Daoy (cell line): ENCODE measurements at regions not wholly inside any gene's neighbourhood (a gene's known extent, or its start where the extent isn't known, plus 50 kb on each side); places are given as distances from the start of the nearest gene placed in this dataset.
"Not testable (repeated sequence)": the region's sequence is repeated elsewhere in the genome, so short reads cannot be mapped to it uniquely, and the experiment has no call there.

Experiments used
- DNase-seq: peaks from one replicate; pipeline ENCODE4 v3.0.0-alpha.2; 2015; ENCODE audit warnings: low read depth

DNA sequence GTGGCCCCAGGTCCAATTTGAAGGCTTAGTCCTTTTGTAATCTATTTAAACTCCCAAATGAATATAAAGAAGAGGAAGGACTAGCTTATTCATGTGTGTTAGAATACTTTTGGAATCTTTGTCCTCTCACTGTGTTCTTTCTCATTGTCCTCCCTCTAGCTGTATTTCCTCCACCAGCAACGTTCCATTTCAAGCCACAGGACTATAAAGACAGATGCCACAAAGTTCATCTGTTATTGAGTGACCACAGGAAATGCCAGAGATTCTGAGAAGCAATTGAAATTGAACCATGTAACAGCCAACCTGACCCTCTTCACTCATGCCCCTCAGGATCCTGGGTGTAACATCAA is 336.6 kb upstream of the API5 start:
- DNase-seq = no peak

DNA sequence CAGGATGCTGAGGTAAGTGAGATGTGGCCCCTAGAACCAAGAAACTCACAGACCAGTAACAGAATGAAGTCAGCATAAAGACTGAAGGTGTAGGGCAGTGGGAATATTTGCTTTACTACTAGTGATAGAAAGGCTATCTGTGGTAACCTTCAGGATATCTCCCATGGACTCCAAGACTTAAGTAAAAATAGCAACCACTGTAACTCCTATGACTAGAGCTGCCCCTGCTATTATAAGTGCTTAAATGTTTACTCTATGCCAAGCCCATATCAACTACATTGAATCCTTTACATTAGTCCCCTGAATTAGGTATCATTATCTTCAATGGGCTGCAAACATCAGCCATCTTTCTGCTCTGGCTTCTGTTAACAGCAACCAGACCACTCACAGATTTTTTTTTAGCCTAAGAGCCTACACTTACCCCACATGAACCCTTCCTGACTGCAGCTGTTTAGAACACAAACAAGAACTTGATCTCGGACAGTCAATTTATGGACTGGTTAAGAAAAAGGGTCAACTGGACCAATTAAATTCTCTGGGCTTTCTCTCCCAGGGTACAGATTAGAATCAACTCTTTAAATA is 335.1 kb upstream of the API5 start:
- no peak for DNase-seq

DNA sequence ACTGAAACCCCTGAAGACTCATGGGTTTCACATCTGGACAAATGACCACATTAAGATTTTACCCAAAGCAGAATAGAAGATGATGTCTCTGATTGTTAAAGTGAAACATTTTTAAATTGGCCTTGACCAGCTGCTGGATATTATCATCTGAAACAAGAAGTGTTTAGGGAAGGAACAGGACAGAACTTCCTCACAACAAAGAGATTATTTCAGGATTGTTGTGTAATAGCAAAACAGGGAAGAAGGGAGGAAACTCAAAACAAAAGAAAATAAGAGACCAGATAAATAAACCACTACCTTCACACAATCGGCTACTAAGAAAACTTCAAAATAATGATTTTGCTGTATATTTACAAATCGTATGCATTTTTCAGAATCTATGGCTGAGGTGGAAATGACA is 319.2 kb upstream of the API5 start:
- DNase-seq = no peak

DNA sequence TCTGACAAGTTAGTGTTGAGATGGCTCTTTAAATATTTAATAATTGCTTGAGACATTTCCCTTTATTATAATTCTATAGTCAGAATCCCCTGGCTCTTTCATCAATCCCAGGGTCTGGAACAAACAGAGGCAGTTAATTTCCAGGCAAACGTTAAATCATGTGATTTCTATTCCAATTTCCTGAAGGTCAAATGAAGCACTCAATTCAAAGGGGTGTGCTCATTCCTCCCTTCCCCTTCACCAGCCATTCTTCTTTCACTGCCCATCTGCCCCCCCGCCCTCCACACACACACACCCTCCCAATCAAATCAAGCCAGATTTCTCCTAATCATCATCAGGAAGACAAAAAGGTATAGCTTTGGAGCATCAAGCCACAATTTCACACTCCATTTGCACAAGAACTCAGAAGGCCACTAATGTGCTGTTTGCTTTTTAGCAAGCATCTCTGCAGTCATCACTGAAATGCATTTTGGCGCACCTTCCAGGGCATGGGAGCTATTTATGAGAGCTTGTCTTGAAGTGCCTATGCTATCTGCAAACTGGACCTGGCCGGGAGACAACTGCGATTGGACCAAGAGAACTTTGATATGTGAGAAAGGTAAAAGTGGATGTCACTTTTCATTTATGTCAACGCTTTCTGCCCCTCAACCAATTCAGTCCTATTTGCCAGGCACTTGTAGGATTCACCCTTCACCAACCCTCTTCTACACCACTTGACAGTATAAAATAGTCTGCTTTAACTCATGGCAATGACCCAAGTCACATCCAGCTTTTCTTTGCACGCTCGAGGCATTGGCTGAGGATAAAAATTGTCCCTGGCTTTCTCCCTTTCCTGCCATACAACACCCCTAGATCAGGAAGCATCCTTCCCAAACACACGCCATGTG is 315.1 kb upstream of the API5 start:
- DNase-seq = no peak

DNA sequence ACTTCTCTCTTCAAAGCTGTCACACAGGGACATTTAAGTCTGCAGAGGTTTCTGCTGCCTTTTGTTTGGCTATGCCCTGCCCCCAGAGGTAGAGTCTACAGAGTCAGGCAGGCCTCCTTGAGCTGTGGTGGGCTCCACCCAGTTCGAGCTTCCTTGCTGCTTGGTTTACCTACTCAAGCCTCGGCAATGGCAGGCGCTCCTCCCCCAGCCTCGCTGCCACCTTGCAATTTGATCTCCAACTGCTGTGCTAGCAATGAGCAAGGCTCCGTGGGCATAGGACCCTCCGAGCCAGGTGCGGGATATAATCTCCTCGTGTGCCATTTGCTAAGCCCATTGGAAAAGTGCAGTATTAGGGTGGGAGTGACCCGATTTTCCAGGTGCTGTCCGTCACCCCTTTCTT is 306.9 kb upstream of the API5 start:
- DNase-seq = not testable (repeated sequence)

DNA sequence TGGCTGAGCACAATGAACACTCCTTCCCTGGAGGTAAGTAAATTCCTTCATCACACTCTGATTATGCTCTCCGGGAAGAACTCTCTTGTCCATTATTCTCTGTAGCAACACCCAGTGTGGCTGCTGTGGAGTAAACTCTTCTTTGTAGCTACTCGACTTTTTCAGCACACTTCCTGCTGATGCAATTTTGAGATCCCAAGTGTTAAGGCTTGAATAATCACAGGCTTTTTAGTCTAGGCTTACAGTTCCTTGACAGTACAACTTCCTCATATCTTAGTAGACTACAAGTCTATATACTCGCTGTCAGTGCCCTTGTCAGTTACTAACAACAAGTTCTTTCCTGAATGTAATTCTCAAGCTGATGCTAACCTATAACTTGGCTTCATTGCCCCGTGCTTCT is 301.8 kb upstream of the API5 start:
- no peak for DNase-seq

DNA sequence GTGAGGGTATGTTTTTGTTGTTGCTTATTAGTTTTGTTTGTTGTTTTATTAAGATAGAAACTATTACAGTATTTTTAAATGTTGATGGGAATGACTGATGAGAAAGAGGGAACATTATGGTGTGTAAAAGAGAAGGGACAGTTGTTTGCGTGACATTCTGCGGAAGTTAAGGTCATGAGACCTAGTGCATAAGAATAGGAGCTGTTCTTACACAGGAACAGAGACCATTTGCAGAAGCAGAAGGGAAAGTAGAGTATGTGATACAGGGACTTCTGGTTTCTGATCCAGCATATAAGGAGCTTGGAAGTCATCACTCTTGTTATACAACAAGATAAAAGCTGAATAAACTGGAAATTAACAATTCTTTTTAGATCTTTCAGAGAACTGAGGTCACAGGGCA is 299.2 kb upstream of the API5 start:
- DNase-seq = no peak

DNA sequence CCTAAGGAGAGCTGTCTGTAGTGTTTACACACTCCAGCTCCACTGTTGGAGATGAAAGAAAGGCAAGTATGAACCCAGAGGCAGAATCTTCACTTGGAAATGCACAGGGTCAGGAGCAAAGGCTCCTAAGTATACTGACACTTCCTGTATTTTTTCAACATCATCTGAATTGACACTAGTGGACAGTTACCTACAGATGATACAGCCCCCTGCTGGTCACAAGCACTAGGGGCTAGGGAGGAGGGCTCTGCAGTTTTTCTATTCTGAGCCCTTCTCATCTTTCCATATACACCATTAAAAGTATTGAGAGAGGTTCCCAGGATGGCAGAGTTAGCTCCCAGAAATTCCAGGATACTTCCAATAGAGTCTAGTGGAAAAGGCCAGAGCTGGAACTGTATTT is 290.3 kb upstream of the API5 start:
- DNase-seq = no peak

DNA sequence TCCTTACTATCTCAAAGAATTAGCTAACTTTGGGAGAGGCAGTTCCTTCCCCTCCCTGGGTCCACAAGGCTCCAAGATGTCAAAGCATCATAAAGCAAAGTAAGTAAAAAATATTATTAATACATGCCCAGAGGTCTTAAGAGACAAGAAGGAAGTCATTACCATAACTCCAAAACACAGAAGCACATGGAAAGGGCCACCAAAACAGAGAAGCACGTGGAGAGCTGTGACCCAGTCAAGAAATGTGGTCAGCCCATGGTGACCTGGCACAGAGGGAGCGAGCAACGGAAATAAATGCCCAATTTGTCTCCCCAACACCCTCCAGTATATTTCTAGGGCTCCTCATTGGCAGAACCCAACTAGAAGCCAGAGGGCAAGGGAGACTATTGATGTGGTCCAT is 277.5 kb upstream of the API5 start:
- no peak for DNase-seq

DNA sequence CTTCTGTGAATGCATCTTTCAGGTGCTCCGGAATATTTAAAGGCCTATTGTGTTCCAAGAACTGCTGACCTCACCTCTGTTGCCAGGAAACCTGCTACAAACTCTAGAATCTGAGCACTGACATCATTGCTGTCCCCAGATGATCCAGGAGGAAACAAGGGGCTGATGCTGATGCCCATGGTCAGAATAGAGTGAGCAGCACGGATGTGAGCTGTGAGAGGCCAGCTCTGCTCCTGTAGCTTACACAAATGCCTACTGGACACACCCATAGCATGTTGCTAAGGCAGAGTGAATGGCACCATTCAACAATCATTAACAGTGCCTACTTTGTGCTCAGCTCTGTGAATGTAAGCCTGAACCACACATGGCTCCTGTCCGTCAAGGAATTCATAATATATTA is 276.7 kb upstream of the API5 start:
- DNase-seq = no peak

DNA sequence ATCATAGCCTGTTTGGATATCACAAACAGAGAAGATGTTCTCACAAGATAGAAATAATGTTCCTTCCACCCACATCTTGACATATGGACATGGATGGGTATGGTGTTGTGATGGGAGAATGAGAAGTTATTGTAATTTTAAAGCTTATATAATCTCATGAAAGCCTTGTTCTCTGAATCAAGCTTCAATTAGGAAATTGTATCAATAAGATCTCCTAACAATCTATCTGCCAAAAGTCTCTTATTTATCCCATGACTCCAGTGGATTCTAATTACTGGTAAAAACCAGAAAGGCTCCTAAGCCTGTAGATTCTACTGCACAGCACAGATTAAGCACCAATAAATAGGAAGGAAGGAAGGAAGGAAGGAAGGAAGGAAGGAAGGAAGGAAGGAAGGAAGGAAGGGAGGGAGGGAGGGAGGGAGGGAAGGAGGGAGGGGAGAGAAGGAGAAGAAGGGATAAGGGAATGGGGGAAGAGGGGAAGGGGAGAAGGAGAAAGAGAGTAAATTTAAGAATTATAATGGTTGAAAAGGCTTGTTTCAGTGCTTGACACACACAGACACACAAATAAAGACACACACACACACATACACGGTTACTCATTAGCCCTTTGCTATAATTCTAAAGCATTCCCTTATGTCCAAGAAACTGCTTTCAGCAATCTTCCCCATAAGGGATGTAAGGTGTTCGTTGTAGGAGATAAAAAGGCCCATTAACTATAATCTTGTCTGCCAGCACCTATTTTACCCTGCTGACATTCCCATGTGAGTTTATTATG is 258.0 kb upstream of the API5 start:
- DNase-seq = no peak

DNA sequence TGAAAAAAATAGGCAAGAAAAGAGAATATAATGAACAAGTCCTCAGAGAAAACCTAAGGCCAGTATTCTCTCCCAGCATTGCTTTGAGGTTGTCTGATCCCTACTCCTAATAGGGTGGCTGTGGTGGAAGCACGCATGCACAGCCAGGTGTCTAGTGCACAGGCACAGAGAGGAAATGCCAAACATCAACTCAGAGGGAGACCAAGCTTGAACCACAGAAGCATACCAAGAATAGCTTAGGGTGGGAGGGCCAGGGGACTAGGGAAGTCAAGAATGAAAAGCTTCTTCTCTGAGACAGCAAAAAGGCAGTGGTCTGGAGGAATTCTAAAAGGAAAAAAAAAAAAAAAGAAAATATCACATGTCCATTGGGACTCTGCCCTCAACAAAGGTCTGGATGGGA is 244.1 kb upstream of the API5 start:
- DNase-seq = no peak

DNA sequence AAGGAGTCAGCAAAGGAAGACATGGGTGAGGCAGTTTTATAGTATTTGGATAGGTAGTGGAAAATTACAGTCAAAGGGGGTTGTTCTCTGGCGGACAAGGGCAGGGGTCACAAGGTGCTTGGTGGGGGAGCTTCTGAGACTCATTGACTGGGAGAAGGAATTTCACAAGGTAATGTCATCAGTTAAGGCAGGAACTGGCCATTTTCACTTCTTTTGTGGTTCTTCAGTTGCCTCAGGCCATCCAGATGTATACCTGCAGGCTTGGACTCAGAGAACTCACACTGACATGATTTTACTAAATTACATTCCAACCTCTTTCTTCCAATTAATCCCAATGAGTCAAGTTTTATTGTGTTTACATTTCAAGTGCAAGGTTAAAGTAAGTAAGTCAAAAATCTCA is 240.5 kb upstream of the API5 start:
- DNase-seq = no peak

DNA sequence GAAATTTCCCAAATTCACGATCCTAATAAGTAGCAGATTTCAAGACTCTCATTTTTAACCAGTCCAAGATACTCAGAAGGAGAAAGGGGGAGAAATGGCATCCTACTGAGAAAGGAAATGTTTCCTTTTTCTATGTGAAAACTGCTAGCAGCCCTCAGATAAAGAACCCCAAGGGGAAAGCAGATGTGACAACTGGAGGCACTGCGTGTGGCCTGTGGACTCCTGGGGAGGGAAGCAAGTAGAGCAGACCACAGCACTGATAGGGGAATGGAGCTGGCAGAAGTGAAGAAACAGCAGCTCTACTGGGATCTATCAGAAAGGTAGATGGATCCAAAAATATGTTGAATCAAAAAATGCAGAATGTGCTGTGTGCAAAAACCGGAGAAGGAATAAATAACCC is 239.7 kb upstream of the API5 start:
- no peak for DNase-seq

DNA sequence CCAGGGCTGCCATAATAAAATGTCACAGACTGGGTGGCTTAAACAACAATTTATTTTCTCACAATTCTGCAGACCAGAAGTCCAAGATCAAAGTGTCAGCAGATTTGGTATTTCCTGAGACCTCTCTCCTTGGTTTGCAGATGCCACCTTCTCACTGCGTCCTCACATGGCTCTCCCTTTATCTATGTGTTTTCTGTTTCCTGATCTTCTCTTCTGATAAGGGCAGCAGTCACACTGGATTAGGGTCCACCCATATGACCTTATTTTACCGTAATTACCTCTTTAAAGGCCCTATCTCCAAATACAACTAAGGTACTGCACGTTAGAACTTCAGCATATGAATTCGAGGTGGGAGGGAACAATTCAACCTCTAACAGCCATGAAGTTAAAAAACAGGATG is 238.9 kb upstream of the API5 start:
- no peak for DNase-seq

DNA sequence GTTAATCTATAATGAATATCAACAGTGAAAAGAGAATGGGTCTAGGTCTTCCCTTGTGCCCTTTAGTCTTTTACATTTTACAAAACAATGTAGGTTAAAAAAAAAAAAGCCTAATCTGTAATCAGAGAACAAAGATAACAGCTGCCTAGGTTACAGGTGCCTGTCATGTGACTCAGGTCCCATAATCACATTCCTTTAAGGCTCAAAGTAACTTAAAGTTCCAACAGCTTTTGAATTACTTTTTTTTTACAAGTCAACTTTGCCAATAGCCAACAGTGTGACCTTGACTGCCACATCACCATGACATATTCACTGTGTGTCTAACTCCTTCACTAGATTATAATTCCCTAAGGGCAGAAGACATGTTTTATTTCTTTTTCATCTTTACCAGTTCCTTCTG is 237.0 kb upstream of the API5 start:
- DNase-seq = no peak

DNA sequence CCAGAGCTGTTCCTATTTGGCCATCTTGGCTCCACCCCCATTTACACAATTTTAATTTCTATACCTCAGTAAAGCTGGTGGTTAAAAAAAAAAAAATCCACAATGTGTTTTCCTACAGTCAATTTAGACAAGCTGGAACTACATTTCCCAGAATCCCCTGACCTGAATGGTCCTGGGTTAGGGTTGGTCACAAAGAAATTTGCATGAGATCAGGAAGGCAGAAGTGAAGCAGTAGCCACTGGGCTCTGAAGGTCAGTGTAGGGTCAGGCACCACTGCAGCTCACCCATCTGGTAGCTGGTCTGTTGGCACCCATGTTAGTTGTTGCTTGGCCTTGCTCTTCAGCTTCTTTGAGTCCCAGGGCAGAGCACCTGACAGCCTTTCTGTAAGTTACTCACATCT is 210.7 kb upstream of the API5 start:
- no peak for DNase-seq

DNA sequence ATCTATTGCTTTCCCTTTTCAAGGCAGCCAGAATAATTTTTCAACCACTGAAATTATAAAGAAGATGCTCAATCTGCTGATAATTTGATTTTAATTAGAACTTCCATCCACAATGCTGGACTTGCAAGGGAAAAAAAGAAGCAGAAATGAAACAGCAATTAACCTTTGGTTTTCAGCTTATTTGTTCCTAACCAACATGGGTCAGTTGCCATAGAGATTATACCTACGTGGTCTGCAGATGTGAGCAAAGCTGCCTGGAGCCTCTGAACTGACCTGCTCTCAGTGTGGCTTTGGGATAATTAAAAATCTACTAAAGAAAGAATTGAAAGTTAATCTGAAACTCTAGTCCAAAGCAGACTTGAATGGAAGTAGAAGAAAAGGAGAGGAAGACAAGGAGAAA is 195.7 kb upstream of the API5 start:
- no peak for DNase-seq

DNA sequence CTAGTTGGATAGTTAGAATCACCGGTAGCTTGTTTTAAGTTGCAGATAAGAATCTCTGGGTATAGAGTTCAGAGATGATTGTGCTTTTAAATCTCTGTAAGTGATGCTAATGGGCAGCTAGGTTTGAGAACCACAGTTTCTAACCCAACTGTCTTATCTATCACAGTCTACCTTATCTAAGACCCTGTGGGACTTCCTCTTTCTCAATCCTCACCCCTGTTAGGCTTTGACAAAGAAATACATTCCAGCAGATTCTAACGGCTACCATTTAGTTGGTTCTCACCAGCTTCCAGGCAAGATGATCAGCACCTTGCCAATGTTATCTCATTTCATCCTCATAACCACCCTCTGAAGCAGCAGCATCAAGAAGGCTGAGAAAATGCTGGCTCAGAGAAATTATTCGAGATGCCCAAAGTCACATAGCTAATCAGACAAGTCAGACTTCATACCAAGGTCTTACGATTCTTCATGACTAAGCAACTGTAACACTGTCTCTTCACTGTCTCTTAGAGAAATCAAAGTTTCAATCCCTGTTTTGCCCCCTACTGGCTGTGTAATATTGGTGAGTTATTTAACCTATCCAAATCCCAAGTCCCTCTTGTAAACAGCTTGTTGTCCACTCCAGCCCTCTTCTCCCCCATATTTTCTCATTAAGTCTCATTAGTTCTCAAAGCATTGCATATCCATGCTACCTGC is 192.4 kb upstream of the API5 start:
- no peak for DNase-seq

DNA sequence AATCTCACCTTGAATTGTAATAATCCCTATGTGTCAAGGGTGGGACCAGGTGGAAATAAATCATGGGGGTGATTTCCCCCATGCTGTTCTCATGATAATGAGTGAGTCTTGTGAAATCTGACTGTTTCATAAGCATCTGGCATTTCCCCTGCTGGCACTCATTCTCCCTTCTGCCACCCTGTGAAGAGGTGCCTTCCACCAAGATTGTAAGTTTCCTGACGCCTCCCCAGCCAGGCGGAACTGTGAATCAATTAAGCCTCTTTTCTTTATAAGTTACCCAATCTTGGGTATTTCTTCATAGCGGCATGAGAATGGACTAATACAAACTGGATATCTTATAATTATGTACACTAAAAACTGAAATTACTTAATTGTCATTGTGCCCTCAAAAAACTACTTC is 189.2 kb upstream of the API5 start:
- DNase-seq = no peak

DNA sequence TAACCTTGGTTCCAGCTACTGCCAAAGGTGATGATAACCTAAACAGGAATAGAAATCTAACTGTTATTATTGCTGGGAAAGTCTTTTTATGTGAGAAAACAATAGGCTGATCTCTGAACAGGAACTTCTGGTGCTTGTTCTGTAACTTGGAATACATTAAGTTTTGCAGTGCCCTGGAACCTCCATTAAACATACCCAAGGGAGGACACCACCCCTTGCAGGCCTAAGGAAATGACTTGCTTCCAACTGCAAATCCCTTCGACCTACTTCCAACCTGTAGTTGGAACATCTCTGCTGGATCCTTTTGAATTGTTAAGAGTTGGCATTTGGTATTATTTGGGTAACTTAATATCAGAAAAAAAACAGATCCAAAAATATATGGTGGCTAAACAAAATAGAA is 188.4 kb upstream of the API5 start:
- DNase-seq = no peak

DNA sequence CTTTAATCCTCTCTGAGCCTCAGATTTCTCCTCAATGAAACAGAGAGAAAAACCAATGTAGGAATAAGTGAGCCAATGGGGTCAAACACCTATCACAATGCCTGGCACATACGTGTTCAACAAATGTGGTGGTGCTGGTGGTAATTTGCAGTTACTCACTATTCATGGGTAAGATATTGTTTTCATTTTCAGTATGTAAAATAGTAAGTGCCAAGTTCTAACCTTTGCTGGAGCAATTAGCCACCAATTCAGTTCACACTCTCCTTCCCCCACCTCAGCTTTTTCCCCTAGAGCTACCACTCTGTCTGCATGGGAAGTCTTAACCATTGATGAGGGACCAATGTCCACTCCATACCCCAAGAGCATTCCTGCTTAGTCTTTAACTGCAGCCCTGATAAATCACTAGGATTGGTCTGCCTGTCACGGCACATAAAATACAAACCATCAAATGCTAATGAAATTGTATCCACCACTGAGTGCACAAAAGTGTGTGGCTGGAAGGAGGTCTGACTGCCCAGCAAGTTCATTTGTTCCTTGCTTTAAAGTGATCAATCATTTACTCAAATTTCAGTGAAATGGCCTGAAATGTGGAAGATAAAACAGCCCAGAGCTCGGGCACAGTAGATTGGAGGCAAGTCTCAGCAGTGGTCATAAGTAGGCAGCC is 187.4 kb upstream of the API5 start:
- no peak for DNase-seq
